Retina (tissue), 1 donor: ENCODE measurements at regions not wholly inside any gene's neighbourhood (a gene's known extent, or its start where the extent isn't known, plus 50 kb on each side); places are given as distances from the start of the nearest gene placed in this dataset.
A peak's percentile ranks its signal among the peaks of the same experiment; 100 is the strongest.

Experiments
- DNase-seq: peaks from one replicate; pipeline ENCODE4 v3.0.0-alpha.2; 2016

DNA sequence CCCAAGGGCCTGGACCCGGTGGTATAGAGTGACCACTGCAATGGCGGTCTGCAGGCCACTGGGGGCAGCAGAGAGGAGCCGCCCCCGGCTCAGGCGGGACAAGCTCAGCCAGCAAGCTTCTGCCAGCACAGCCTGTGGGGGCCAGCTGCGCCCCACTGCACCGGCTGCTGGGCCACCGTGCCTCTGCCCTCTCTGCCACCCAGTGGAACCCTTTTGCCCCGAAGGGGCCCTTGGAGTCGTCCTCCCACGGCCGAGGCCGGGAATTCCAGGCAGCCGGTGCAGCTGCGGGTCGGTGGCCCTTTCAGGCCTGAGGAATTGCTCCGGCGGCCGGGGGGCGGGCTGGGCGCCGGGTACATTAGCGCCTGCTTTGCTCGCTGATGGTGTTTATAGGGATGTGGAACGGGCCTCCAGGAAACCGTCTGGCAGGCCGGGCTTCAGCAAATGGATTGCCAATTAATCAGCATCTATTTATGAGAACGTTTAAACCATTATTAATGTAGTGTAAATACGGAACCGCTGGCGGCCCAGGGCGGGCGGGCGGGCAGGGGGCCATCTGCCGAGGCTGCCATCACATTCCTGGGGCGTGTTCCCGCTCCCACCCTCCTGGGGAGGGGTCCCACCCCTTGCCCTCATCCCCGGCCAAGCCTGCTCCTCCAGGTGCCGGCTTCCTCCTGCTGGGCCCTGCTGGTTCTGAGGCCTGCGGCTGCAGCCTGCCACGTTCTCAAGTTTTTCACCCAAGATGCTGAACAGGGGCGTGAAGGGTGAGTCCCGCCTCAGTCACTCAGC lies 127.4 kb downstream of the BARX1 start:
- DNase-seq: peak; percentile 91

GRCh38 chr9:93826905-93827544 lies 128.1 kb downstream of the BARX1 start:
- no peak for DNase-seq

- DNase-seq: peak; percentile 4
Observed at GRCh38 chr9:93826209-93826608, 128.9 kb downstream of the BARX1 start.

DNA sequence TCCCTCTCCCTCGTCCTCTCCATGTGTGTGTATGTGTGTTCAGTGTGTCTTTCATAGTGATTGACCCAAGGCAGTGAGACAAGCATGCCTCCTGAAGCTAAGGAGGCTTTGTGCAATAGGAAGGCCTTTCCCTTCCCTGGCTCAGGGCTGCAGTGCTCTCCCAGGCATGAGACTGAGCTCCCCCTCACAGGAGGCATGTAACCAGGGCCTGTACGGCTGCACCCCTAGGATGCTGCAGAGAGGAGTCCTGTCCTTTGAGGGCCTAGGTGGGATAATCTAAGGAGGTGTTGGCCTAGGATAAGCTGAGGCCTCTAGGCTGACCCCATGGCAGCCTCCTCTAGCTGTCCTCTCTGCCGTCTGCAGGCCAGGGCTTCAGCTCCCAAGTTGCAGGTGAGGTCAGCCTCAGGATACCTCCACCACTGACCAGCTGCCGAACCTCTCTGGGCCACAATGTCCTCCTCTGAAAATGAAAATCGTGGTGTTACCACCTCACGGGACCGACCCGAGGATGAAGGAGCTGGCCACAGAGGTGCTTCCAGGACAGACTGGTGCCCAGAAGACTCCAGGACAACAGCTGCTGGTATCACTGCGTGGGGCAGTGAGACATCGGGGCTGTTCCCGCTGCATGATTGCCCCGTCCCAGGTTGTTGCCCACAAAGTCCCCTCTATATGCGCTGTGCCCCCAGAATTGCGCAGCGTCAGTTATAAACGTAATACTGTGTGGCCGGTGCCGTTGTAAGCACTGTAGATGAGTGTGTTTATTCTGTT lies 129.6 kb downstream of the BARX1 start:
- no peak for DNase-seq

DNA sequence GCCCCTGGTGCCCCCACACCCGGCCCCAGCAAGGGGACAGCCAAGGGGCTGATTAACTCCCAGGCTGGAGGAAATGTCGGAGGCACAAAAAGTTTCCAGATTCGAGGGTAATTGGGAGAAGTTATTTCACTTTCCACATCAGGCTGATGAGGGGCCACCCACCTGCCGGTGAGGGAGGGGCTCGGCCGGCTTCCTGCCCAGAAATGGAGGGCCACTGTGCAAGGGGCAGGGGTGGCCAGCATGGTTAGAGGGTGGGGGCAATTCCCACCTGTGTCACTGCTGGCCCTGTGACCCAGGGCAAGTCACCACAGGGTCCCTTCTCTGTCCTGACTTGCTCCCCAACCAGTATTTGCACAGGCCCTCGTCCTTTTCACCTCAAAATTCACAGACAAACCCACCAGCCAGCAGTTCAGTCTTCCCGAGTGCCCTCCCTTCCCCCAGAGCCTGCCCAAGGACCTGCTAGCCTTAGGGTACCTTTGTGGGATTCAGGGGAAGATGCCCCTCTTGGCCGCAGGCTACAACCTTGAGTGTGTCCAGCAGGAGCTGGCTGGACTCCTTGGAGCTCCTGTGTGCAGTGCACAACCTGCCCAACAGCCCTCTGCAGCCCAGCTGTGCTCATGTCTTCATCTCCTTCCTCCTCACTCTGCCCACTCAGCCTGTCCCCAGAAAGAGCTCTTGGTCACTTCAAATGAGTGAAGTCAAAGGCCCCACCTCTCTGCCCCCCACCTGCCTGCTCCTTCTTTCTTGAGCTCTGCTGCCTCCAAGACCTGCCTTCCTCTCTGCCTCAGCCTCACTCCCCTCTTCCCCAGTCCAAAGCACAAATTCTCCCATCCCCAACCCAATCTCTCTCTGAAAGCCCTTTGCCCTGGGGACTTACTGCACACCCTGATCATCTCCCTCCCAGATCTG lies 130.5 kb downstream of the BARX1 start:
- no peak for DNase-seq

DNA sequence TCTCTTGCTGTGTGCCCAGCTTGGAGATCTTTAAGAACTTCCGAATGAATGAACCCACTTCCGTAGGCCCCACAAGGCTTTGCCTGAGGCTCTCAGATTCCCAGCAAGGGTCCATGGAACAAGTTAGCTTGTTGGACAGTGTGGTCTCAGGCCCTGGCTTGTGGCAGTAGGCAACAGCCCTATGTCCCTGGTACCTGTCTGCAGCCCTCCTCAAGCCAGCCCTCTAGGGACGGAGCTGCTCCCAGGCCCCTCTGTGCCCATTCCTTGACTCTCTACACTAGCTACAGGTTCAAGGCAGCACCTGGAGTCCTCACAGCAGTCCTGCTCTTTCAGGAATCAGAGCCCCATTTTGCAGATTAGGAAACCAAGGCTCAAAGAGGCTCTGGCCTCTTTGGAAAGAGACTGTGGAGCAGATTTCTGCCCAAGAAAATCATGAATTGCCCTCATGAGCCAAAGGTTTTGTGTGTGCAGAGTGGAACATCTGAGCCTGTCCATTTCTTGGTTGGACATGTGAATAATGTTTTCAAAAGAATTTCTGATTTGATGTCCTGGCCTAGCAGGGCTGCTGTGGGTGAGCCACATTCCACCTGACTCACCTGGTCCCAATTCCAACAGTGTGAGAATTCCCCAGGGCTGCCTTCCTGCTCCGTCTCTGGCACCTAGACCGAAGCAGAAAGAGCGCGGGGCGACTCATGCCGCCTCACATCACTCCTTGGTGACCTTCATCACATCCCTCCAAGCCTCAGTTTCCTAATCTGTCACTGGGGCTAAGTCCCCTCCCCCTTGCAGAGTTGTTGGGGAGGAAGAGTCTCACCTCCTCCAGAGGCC lies 131.7 kb downstream of the BARX1 start:
- no peak for DNase-seq

DNA sequence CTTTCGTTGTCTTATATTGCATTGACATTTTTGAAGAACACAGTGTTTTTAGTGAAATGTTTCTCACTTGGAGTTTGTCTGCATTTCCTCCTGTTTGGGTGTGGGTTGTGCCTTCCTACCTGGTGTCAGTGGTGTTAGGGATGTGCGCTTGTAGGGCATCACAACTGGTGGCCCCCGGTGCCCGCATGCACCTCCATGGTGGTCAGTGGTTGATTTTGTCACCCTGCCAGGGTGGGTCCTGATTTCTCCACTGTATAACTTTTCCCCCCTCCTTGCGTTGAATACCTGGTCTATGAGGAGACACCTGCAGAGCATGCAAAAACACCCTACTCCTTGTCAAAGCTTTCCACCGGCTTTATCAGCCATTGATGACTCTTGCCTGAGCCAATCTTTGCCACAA lies 132.9 kb downstream of the BARX1 start:
- no peak for DNase-seq

DNA sequence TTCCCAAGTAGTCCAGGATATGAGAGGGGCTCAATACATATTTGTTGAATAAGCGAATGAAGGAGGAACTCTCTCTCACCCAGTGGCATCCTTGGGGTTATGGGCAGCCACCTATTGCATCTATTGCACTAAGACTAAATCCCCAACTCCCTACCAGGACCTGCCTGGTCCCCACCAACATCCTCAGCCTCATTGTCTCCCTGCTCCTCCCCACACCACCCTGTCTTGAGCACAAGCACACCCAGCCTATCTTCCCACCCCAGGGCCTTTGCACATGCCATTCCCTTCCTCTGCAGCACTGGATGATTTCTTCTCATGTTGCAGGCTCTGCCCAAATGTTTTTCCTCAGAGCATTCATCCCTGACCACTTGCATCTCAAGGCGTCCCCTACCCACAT lies 133.8 kb downstream of the BARX1 start:
- DNase-seq: no peak

DNA sequence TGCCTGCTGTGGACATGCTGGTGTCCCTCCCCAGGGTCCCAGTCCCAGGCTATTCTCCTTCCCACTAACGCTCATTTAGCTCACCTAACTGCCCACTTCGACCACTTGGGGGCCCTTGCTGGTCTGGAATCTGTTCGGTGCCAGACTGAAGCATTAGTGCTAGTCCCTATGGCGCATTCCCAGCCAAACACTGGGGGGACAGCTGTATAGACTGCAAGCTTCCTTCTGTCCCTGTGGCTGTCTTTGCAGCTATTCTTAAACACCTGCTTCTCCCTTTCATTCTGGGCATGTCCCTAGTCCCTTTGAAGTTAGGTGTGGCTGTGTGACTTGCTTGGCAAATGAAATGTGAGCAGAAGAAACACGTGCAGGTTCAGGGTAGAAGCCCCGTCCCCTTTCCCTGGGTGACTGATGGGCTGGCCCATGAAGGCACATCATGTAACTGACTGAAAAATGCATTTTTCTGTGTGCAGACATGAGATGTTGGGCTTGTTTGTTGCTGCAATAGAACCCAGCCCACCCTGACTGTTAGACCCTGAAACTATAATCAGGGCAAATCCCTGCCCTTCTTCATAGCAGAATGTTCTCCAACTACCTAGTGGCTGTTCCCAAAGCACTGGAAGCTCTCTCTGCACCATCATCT lies 134.4 kb downstream of the BARX1 start:
- no peak for DNase-seq

GRCh38 chr9:93819905-93820304 lies 135.2 kb downstream of the BARX1 start:
- DNase-seq: no peak

GRCh38 chr9:93818827-93819472 lies 136.2 kb downstream of the BARX1 start:
- peak; percentile 9 for DNase-seq

- no peak for DNase-seq
Observed at GRCh38 chr9:93818237-93818636, 136.9 kb downstream of the BARX1 start.

- peak; percentile 7 for DNase-seq
Observed at GRCh38 chr9:93815677-93816076, 139.5 kb downstream of the BARX1 start.

- peak; percentile 6 for DNase-seq
Observed at GRCh38 chr9:93815135-93815534, 140.0 kb downstream of the BARX1 start.

GRCh38 chr9:93814077-93814956 lies 140.8 kb downstream of the BARX1 start:
- peak; percentile 72 for DNase-seq

DNA sequence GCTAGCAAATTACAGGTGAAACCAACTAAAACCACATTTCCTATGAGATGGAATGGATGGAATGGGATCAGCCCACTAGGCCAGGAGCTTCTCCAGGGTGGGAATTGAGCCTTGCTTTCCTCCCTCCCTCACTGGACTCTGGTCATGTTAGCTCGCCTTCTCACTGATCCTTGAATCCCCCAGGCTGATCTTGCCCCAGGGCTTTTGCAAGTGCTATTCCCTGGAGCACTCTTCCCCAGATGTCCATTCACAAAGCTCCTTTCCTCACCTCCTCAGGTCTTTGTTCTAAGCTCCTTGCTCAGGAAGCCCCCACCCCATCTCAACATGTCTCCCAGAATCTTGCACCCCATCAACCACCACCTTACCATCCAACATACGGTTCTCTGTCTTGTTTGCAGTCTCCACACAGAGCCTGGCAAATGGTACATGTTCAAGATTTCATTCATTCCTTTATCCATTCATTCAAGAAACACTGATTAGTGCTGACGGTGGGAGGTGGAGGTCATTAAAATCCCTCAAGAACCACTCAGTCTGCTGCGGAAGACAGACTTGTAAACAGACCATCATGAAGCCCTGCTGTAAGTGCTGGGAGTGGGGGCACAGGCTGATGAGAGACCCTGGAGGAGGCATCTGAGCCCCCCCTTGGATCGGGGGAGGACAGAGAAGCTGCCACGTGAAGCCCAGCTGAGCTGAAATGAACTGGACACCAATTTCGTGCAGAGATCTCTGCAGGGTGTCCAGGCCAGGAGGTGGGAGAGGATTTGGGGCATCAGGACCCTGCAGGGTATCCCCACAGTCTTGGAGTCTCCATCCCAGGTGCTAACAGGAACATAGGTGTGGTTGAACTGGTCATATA lies 141.7 kb downstream of the BARX1 start:
- DNase-seq: peak; percentile 57

DNA sequence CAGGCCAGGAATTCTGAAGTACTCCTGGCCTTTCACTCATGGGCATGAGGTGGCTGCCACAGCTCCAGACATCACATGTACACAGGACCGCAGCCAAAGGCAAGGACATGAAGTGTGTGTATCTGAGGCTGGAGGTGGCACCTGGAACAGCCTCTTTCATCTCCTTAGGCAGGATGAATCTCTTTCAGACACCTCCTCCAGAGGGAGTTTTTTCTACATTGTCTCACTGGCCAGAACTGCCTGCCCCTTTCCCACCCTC lies 142.8 kb downstream of the BARX1 start:
- no peak for DNase-seq

GRCh38 chr9:93810028-93810971 lies 144.9 kb downstream of the BARX1 start:
- peak; percentile 4 for DNase-seq
